ENCODE measurements at regions not wholly inside any gene's neighbourhood (a gene's known extent, or its start where the extent isn't known, plus 50 kb on each side); places are given as distances from the start of the nearest gene placed in this dataset.

GRCh38 chr14:85934123-85934885, 404.4 kb downstream of the FLRT2 start:
- 93 to 94% methylated on average over 7 to 10 of the region's 12 CpGs for WGBS, 2 experiments (ENCODE audit: insufficient coverage in 2 of 2)
- Histone ChIP-seq H3K9me3 (ENCODE audit: control insufficient read depth, low read length) (peaks cover 15% of the 10 kb centered on the region), H3K4me1 (ENCODE audit: control insufficient read depth, insufficient read depth, low read length, poor library complexity, severe bottlenecking) (no peaks in the 10 kb centered on the region), H3K4me3 (ENCODE audit: extremely low read depth, insufficient read depth, low read length, poor library complexity, severe bottlenecking) (no peak overlapping the region), H3K27ac (ENCODE audit: low read depth, low read length, severe bottlenecking) (no peak overlapping the region), H3K36me3 (ENCODE audit: control insufficient read depth, insufficient read depth, low read length) (no peaks in the 10 kb centered on the region)

- H3K36me3 ChIP-seq (ENCODE audit: control insufficient read depth, insufficient read depth, low read length), result no peaks in the 10 kb centered on the region
- WGBS, 2 experiments (ENCODE audit: insufficient coverage in 2 of 2), result 83 to 94% methylated on average over 2 to 3 of the region's 3 CpGs
- no peak overlapping the region for H3K4me3 ChIP-seq (ENCODE audit: extremely low read depth, insufficient read depth, low read length, poor library complexity, severe bottlenecking)
- no peak overlapping the region for H3K27ac ChIP-seq (ENCODE audit: low read depth, low read length, severe bottlenecking)
- no peaks in the 10 kb centered on the region for H3K9me3 ChIP-seq (ENCODE audit: control insufficient read depth, low read length)
- no peaks in the 10 kb centered on the region for H3K4me1 ChIP-seq (ENCODE audit: control insufficient read depth, insufficient read depth, low read length, poor library complexity, severe bottlenecking)
Observed at GRCh38 chr14:85921241-85921640, 391.3 kb downstream of the FLRT2 start.

- no peak overlapping the region for H3K4me3 ChIP-seq (ENCODE audit: extremely low read depth, insufficient read depth, low read length, poor library complexity, severe bottlenecking)
- no peaks in the 10 kb centered on the region for H3K36me3 ChIP-seq (ENCODE audit: control insufficient read depth, insufficient read depth, low read length)
- no peaks in the 10 kb centered on the region for H3K4me1 ChIP-seq (ENCODE audit: control insufficient read depth, insufficient read depth, low read length, poor library complexity, severe bottlenecking)
- H3K9me3 ChIP-seq (ENCODE audit: control insufficient read depth, low read length), result no peaks in the 10 kb centered on the region
- no peak overlapping the region for H3K27ac ChIP-seq (ENCODE audit: low read depth, low read length, severe bottlenecking)
- WGBS, 2 experiments (ENCODE audit: insufficient coverage in 2 of 2), result 60% methylated on average over 2 of the region's 4 CpGs; no CpG with 5 or more reads in 1 of the 2 experiments
Observed at GRCh38 chr14:85917716-85918115, 387.8 kb downstream of the FLRT2 start.

GRCh38 chr14:85915711-85916110, 385.8 kb downstream of the FLRT2 start:
- Histone ChIP-seq H3K36me3 (ENCODE audit: control insufficient read depth, insufficient read depth, low read length) (no peaks in the 10 kb centered on the region), H3K27ac (ENCODE audit: low read depth, low read length, severe bottlenecking) (no peak overlapping the region), H3K9me3 (ENCODE audit: control insufficient read depth, low read length) (no peaks in the 10 kb centered on the region), H3K4me1 (ENCODE audit: control insufficient read depth, insufficient read depth, low read length, poor library complexity, severe bottlenecking) (no peaks in the 10 kb centered on the region), H3K4me3 (ENCODE audit: extremely low read depth, insufficient read depth, low read length, poor library complexity, severe bottlenecking) (no peak overlapping the region)
- WGBS, 2 experiments (ENCODE audit: insufficient coverage in 2 of 2), result 75% methylated on average over 1 of the region's 2 CpGs; no CpG with 5 or more reads in 1 of the 2 experiments

- WGBS, 2 experiments (ENCODE audit: insufficient coverage in 2 of 2), result 85 to 100% methylated on average over 2 of the region's 6 CpGs
- Histone ChIP-seq H3K27ac (ENCODE audit: low read depth, low read length, severe bottlenecking) (no peak overlapping the region), H3K36me3 (ENCODE audit: control insufficient read depth, insufficient read depth, low read length) (no peaks in the 10 kb centered on the region), H3K4me3 (ENCODE audit: extremely low read depth, insufficient read depth, low read length, poor library complexity, severe bottlenecking) (no peak overlapping the region), H3K4me1 (ENCODE audit: control insufficient read depth, insufficient read depth, low read length, poor library complexity, severe bottlenecking) (no peaks in the 10 kb centered on the region), H3K9me3 (ENCODE audit: control insufficient read depth, low read length) (no peaks in the 10 kb centered on the region)
Observed at GRCh38 chr14:85912141-85912540, 382.2 kb downstream of the FLRT2 start.

- Histone ChIP-seq H3K36me3 (ENCODE audit: control insufficient read depth, insufficient read depth, low read length) (no peaks in the 10 kb centered on the region), H3K4me3 (ENCODE audit: extremely low read depth, insufficient read depth, low read length, poor library complexity, severe bottlenecking) (no peak overlapping the region), H3K9me3 (ENCODE audit: control insufficient read depth, low read length) (no peaks in the 10 kb centered on the region), H3K27ac (ENCODE audit: low read depth, low read length, severe bottlenecking) (no peak overlapping the region), H3K4me1 (ENCODE audit: control insufficient read depth, insufficient read depth, low read length, poor library complexity, severe bottlenecking) (no peaks in the 10 kb centered on the region)
- 80% methylated on average over 1 of the region's 2 CpGs; no CpG with 5 or more reads in 1 of the 2 experiments for WGBS, 2 experiments (ENCODE audit: insufficient coverage in 2 of 2)
Observed at GRCh38 chr14:85911044-85911443, 381.1 kb downstream of the FLRT2 start.

- H3K4me3 ChIP-seq (ENCODE audit: extremely low read depth, insufficient read depth, low read length, poor library complexity, severe bottlenecking), result no peak overlapping the region
Observed at GRCh38 chr14:85909581-85909980, 379.6 kb downstream of the FLRT2 start.

GRCh38 chr14:85907536-85907935, 377.6 kb downstream of the FLRT2 start:
- no peaks in the 10 kb centered on the region for H3K9me3 ChIP-seq (ENCODE audit: control insufficient read depth, low read length)
- H3K27ac ChIP-seq (ENCODE audit: low read depth, low read length, severe bottlenecking), result no peak overlapping the region
- H3K4me1 ChIP-seq (ENCODE audit: control insufficient read depth, insufficient read depth, low read length, poor library complexity, severe bottlenecking), result no peaks in the 10 kb centered on the region
- no peaks in the 10 kb centered on the region for H3K36me3 ChIP-seq (ENCODE audit: control insufficient read depth, insufficient read depth, low read length)
- H3K4me3 ChIP-seq (ENCODE audit: extremely low read depth, insufficient read depth, low read length, poor library complexity, severe bottlenecking), result no peak overlapping the region
- WGBS, 2 experiments (ENCODE audit: insufficient coverage in 2 of 2), result 14 to 52% methylated on average over 1 to 2 of the region's 2 CpGs

More at GRCh38 chr14:85909581-85909980, 379.6 kb downstream of the FLRT2 start:
- Histone ChIP-seq H3K9me3 (ENCODE audit: control insufficient read depth, low read length) (no peaks in the 10 kb centered on the region), H3K36me3 (ENCODE audit: control insufficient read depth, insufficient read depth, low read length) (no peaks in the 10 kb centered on the region), H3K27ac (ENCODE audit: low read depth, low read length, severe bottlenecking) (no peak overlapping the region), H3K4me1 (ENCODE audit: control insufficient read depth, insufficient read depth, low read length, poor library complexity, severe bottlenecking) (no peaks in the 10 kb centered on the region)

- Histone ChIP-seq H3K4me1 (ENCODE audit: control insufficient read depth, insufficient read depth, low read length, poor library complexity, severe bottlenecking) (no peaks in the 10 kb centered on the region), H3K9me3 (ENCODE audit: control insufficient read depth, low read length) (no peaks in the 10 kb centered on the region), H3K27ac (ENCODE audit: low read depth, low read length, severe bottlenecking) (no peak overlapping the region), H3K36me3 (ENCODE audit: control insufficient read depth, insufficient read depth, low read length) (no peaks in the 10 kb centered on the region), H3K4me3 (ENCODE audit: extremely low read depth, insufficient read depth, low read length, poor library complexity, severe bottlenecking) (no peak overlapping the region)
Observed at GRCh38 chr14:85897808-85898207, 367.9 kb downstream of the FLRT2 start.

GRCh38 chr14:85895603-85896002, 365.7 kb downstream of the FLRT2 start:
- no peak overlapping the region for H3K4me3 ChIP-seq (ENCODE audit: extremely low read depth, insufficient read depth, low read length, poor library complexity, severe bottlenecking)
- no peak overlapping the region for H3K27ac ChIP-seq (ENCODE audit: low read depth, low read length, severe bottlenecking)
- H3K36me3 ChIP-seq (ENCODE audit: control insufficient read depth, insufficient read depth, low read length), result no peaks in the 10 kb centered on the region
- 100% methylated on average over 1 of the region's 1 CpG; no CpG with 5 or more reads in 1 of the 2 experiments for whole genome bisulfite sequencing, 2 experiments (ENCODE audit: insufficient coverage in 2 of 2)
- H3K4me1 ChIP-seq (ENCODE audit: control insufficient read depth, insufficient read depth, low read length, poor library complexity, severe bottlenecking), result no peaks in the 10 kb centered on the region
- no peaks in the 10 kb centered on the region for H3K9me3 ChIP-seq (ENCODE audit: control insufficient read depth, low read length)

- H3K4me1 ChIP-seq (ENCODE audit: control insufficient read depth, insufficient read depth, low read length, poor library complexity, severe bottlenecking), result no peaks in the 10 kb centered on the region
- no peaks in the 10 kb centered on the region for H3K36me3 ChIP-seq (ENCODE audit: control insufficient read depth, insufficient read depth, low read length)
- H3K27ac ChIP-seq (ENCODE audit: low read depth, low read length, severe bottlenecking), result no peak overlapping the region
- H3K9me3 ChIP-seq (ENCODE audit: control insufficient read depth, low read length), result no peaks in the 10 kb centered on the region
- 100% methylated on average over 1 of the region's 4 CpGs; no CpG with 5 or more reads in 1 of the 2 experiments for WGBS, 2 experiments (ENCODE audit: insufficient coverage in 2 of 2)
- no peak overlapping the region for H3K4me3 ChIP-seq (ENCODE audit: extremely low read depth, insufficient read depth, low read length, poor library complexity, severe bottlenecking)
Observed at GRCh38 chr14:85892251-85892650, 362.3 kb downstream of the FLRT2 start.
